Coronary artery (tissue), 2 donors: ENCODE measurements at regions not wholly inside any gene's neighbourhood (a gene's known extent, or its start where the extent isn't known, plus 50 kb on each side); places are given as distances from the start of the nearest gene placed in this dataset.

Source experiments
- DNase-seq: peaks from one replicate; pipeline ENCODE4 v3.0.0-alpha.2; 2017; ENCODE audit warnings: low spot score
- H3K27ac ChIP-seq, 2 donors: fragments of 200-600 bp; sonication (generic); one replicate each; pipeline ENCODE4 v1.5.1; 2016 to 2019
- H3K4me3 ChIP-seq: fragments of 200-600 bp; sonication (generic); 2 replicates; pipeline ENCODE4 v1.5.1; 2016; ENCODE audit warnings: mild to moderate bottlenecking, moderate library complexity
- CTCF ChIP-seq: fragments of 200-600 bp; sonication (generic); IDR thresholded peaks from one replicate; pipeline ENCODE4 v1.5.1; 2019; ENCODE audit warnings: antibody characterized with exemption

GRCh38 chr7:85833066-85833465 is 646.2 kb upstream of the SEMA3D start:
- Histone ChIP-seq H3K4me3 (no peak overlapping the region), H3K27ac (no peak overlapping the region)
- TF ChIP-seq CTCF: no peak
- DNase-seq: no peak

GRCh38 chr7:85830982-85831381 is 644.1 kb upstream of the SEMA3D start:
- no peak for TF ChIP-seq CTCF
- DNase-seq: no peak
- H3K4me3 ChIP-seq: no peak overlapping the region
- H3K27ac ChIP-seq: no peak overlapping the region

- Histone ChIP-seq H3K27ac (no peak overlapping the region), H3K4me3 (no peak overlapping the region)
- DNase-seq: no peak
- TF ChIP-seq CTCF: no peak
These were observed 643.1 kb upstream of the SEMA3D start for GRCh38 chr7:85829817-85830432.

GRCh38 chr7:85829176-85829575 is 642.3 kb upstream of the SEMA3D start:
- Histone ChIP-seq H3K4me3 (no peak overlapping the region), H3K27ac (no peak overlapping the region)
- no peak for TF ChIP-seq CTCF
- no peak for DNase-seq

GRCh38 chr7:85828614-85829013 is 641.8 kb upstream of the SEMA3D start:
- H3K4me3 ChIP-seq: no peak overlapping the region
- no peak for TF ChIP-seq CTCF
- DNase-seq: no peak
- H3K27ac ChIP-seq: no peak overlapping the region

- Histone ChIP-seq H3K4me3 (no peak overlapping the region), H3K27ac (no peak overlapping the region)
- no peak for DNase-seq
- TF ChIP-seq CTCF: no peak
These were observed 636.7 kb upstream of the SEMA3D start for GRCh38 chr7:85823396-85824080.

- Histone ChIP-seq H3K4me3 (no peak overlapping the region), H3K27ac (no peak overlapping the region)
- no peak for TF ChIP-seq CTCF
- DNase-seq: no peak
These were observed 635.1 kb upstream of the SEMA3D start for GRCh38 chr7:85821926-85822325.
